Umbilical cord (tissue), 1 donor: ENCODE measurements at regions not wholly inside any gene's neighbourhood (a gene's known extent, or its start where the extent isn't known, plus 50 kb on each side); places are given as distances from the start of the nearest gene placed in this dataset.

Source experiments
- DNase-seq: peaks from one replicate; pipeline ENCODE4 v3.0.0-alpha.2; 2015; ENCODE audit warnings: low spot score

- DNase-seq, result no peak
These were observed 249.6 kb downstream of the BAMBI start for GRCh38 chr10:28926932-28927331.

DNA sequence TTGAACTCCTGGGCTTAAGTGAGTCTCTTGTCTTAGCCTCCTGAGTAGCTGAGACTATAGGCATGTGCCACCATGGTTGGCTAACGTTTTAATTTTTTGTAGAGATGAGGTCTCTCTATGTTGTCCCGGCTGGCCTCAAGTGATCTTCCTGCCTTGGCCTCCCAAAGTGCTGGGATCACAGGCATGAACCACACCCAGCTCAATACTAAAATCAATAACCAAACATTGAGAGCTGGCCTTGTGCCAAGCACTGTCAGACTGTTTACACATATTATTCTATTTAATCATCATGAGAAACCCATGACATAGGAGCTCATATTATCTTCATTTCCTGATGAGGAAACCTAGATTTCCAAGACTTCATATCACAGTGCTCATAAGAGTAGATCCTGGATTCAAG, 251.2 kb downstream of the BAMBI start:
- no peak for DNase-seq

- no peak for DNase-seq
These were observed 252.6 kb downstream of the BAMBI start for GRCh38 chr10:28929942-28930341.

GRCh38 chr10:28930514-28931495, 253.5 kb downstream of the BAMBI start:
- no peak for DNase-seq

DNA sequence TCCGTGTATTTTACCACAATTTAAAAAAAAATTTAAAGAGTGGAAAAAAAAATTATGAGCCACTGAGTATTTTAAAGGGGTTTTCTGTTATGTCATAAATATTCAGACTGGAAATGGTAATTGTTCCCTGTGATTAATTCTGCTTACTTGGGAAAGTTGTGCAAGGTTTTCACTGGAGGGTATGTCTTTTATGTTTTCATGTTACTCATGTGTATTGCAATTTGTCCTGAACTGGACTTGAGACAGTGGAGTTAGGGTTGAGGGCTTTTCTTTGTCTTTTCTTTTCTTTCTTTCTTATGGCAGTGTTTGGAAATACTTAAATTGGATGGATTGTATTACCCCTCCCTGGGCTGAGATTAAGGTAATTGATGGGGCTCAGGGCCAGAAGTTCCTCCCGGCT, 257.7 kb downstream of the BAMBI start:
- no peak for DNase-seq

DNA sequence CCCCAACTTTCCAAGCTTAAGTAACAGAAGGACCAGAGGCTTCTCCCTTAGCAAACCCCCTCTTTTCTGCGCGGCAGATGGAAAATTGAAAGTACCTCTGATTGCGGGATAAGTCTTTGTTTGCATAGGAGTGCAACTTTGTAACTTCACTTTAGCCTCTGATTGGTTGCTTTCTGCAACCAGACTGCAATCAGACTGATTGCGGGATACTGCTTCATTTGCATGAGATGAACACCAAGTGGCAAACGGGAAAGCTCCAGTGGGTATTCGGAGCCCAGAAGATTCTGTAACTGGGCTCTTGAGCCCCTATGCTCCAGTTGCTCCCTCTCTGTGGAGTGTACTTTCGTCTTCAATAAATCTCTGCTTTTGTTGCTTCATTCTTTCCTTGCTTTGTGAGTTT, 260.6 kb downstream of the BAMBI start:
- DNase-seq, result no peak

DNA sequence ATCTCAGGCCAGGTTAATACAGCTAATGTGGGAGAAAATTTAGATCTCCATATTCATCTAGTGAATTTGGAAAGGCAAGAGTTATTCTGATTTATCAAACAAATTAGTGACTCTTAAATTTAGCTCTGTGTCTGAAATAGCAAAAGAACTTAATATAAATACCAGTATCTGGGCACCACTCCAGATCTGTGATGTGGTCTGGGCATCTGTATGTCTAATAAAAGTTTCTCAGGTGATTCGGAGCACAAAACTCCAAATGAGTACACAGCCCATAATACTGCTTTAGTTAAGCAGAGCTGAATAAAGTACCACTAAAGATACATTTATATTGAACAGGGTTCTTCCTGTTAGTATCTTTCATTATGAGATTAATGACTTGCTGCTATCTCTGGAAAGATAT, 261.4 kb downstream of the BAMBI start:
- DNase-seq, result peak; percentile 26

DNA sequence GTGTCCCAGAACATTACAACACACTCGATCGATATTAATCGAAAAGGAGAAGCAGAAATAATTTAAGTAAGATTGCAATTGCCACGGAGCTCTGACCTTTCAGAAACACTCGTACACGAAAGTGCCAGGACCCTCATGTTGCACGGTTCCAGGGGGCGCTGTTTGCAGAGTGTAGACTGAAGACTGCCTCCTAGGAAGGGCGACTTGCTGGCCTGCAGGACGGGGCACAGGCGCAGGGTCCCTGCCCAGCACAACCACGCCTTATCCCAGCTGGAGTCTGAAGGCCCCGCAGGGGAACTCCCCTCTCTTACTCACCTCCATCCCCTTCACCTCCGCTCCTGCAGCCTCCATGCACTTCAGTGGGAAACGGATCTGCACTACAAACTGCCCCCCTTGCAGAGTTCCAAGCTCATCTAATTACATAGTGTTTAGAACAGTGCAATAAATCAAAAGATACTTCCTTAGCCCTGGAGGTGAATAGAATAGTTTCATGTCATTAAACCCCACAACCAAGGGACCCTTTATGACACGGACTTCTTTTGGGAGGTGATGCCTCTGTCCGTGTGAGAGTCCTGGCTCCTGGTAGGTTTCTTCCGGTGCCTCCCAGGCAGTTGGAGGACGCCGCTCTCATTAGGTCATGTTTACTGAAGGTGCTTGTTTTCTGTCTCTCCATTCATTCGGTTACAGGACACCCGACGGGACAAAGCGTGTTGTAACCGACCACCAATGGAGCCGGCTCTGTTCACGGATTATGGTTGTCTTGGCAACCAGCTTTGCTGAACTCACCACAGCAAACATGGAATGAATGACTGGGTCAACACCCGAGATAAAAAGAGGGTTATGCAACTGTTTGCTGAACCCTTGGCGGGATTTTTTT, 262.2 kb downstream of the BAMBI start:
- DNase-seq, result peak; percentile 92

- DNase-seq, result no peak
These were observed 263.0 kb downstream of the BAMBI start for GRCh38 chr10:28940158-28940888.

- no peak for DNase-seq
These were observed 264.7 kb downstream of the BAMBI start for GRCh38 chr10:28942012-28942411.

DNA sequence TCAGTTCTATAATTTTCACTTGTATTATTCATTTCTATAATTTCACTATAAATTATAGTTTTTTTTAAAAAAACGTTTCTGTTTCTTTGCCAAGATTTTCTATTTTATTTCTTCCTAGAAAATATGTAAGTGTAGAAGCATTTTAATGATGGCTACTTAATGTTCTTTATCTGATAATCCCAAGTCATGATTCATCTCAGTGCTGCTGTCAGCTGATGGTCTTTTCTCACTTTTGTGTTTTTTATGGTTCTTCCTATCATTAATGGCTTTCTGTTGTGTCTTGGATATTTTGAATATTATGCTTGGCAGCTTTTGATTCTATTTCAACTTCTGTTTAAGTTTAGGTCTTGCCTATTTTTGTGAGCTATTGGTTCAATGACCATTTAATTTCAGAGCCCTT, 268.6 kb downstream of the BAMBI start:
- DNase-seq, result peak; percentile 38

DNA sequence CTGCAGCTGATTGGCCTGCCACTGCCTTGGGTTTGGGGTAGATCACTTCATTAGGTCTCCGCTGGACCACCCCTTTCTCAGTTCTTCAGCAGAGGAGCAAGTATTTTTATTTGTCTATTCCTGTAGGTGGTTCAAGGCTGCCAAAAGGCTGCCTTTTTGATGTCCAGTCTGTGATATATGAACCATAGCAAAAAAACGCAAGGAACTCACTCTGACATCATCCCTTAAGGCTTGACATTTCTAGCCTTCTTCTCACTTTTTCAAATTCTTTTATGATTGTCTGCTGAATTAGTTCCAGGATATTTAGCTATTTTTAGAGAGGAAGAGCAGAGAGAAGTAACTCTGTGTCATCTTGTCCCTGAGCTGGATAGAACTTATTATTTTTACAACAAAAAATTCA, 269.2 kb downstream of the BAMBI start:
- DNase-seq, result peak; percentile 78

DNA sequence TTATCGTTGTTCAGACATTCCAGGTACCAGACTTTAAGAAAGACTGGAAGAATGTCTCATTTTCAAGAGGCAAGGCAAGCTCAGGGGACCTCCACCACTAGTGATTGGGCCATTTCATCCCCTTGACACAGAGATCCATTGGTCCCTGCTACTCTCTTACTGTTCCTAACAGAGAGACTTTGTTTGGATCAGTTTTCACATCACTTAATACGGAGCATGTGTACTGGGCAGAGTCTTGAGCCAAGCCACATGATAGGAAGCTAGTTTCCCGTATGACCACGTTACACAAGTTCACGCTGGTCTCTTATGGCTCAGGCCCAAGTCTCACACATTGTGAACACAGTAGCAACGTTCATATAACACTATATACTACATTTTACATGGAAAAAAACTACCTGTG, 269.9 kb downstream of the BAMBI start:
- DNase-seq, result peak; percentile 55

GRCh38 chr10:28948046-28948445, 270.7 kb downstream of the BAMBI start:
- no peak for DNase-seq

- DNase-seq, result no peak
These were observed 272.0 kb downstream of the BAMBI start for GRCh38 chr10:28949005-28950004.

GRCh38 chr10:28951484-28951883, 274.2 kb downstream of the BAMBI start:
- no peak for DNase-seq

GRCh38 chr10:28952523-28952922, 275.2 kb downstream of the BAMBI start:
- DNase-seq, result no peak

GRCh38 chr10:28954211-28954610, 276.9 kb downstream of the BAMBI start:
- no peak for DNase-seq

GRCh38 chr10:28958468-28958867, 281.1 kb downstream of the BAMBI start:
- no peak for DNase-seq

DNA sequence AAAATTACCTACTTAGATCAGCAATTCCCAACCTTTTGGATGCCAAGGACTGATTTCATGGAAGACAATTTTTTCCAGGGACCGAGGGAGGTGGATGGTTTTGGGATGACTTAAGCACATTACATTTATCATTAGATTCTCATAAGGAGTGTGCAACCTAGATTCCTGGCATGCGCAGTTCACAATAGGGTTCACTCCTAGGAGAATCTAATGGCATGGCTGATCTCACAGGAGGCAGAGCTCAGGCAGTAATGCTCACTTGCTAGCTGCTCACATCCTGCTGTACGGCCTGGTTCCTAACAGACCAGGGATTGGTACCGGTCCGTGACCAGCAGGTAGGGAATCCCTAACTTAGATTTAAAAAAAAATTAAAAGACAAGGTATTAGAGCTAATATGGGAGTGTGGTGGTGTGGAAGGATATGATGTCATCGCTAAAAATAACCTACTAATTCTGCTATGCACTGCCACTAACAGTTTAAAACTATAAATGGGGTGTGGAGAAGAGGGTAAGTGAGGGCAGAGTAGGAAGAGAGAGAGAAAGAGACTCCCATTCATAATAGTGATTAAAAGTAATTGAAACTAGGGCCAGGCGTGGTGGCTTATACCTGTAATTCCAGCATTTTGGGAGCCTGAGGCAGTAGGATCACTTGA, 282.7 kb downstream of the BAMBI start:
- DNase-seq, result no peak
